Chondrocyte (in vitro differentiated cells): ENCODE measurements at regions not wholly inside any gene's neighbourhood (a gene's known extent, or its start where the extent isn't known, plus 50 kb on each side); places are given as distances from the start of the nearest gene placed in this dataset.

Experiments
- DNase-seq: peaks from one replicate; pipeline ENCODE4 v3.0.0; 2021; ENCODE audit warnings: mixed read lengths, low spot score
- H3K27ac Mint-ChIP-seq: one replicate; pipeline ENCODE4 v1.8.0; 2021; ENCODE audit warnings: mild to moderate bottlenecking, moderate library complexity, mixed read lengths; ENCODE audit not compliant: unreplicated experiment
- H3K27me3 Mint-ChIP-seq: 2 replicates; pipeline ENCODE4 v1.8.0; 2021; ENCODE audit warnings: low read depth, mixed read lengths
- H3K36me3 Mint-ChIP-seq: 2 replicates; pipeline ENCODE4 v1.8.0; 2021; ENCODE audit warnings: low read depth, mixed read lengths
- H3K4me1 Mint-ChIP-seq: 2 replicates; pipeline ENCODE4 v1.8.0; 2021; ENCODE audit warnings: low read depth, mild to moderate bottlenecking, mixed read lengths
- H3K4me3 Mint-ChIP-seq: one replicate; pipeline ENCODE4 v1.8.0; 2021; ENCODE audit warnings: mild to moderate bottlenecking, moderate library complexity, mixed read lengths; ENCODE audit not compliant: unreplicated experiment
- H3K9me3 Mint-ChIP-seq: 2 replicates; pipeline ENCODE4 v1.8.0; 2021; ENCODE audit warnings: low read depth, mixed read lengths
- TF ChIP-seq, protein P1 (sequence below): fragments of 200-600 bp; sonication (generic); IDR thresholded peaks from 2 replicates; pipeline ENCODE4 v1.5.0; 2021; ENCODE audit warnings: antibody characterized with exemption, mild to moderate bottlenecking, moderate library complexity

DNA sequence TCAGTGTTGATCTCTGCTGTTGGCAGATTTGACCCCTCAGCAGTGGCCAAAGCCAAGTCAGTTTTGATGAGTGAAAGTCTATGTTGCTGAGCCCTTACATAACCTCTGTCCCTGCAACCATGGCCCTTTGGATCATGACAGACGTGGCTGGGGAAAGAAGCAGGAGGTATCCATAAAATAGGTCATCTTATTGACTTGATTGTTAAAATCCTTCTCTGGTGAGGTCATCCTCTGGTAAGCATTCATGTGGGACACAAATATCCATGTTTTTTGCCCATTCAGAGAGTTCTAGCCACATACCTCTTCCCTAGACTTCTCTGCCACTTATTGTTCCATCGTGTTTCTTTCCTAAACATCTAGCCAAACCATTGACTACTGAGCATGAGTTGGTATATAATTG is 251.9 kb upstream of the PTER start:
- H3K27me3 Mint-ChIP-seq, result no peaks in the 10 kb centered on the region
- H3K4me1 Mint-ChIP-seq, result no peaks in the 10 kb centered on the region
- no peaks in the 10 kb centered on the region for H3K36me3 Mint-ChIP-seq
- H3K4me3 Mint-ChIP-seq, result no peak overlapping the region
- TF ChIP-seq, protein P1, sequence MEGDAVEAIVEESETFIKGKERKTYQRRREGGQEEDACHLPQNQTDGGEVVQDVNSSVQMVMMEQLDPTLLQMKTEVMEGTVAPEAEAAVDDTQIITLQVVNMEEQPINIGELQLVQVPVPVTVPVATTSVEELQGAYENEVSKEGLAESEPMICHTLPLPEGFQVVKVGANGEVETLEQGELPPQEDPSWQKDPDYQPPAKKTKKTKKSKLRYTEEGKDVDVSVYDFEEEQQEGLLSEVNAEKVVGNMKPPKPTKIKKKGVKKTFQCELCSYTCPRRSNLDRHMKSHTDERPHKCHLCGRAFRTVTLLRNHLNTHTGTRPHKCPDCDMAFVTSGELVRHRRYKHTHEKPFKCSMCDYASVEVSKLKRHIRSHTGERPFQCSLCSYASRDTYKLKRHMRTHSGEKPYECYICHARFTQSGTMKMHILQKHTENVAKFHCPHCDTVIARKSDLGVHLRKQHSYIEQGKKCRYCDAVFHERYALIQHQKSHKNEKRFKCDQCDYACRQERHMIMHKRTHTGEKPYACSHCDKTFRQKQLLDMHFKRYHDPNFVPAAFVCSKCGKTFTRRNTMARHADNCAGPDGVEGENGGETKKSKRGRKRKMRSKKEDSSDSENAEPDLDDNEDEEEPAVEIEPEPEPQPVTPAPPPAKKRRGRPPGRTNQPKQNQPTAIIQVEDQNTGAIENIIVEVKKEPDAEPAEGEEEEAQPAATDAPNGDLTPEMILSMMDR, result no peak
- peaks cover 3% of the 10 kb centered on the region for H3K9me3 Mint-ChIP-seq
- H3K27ac Mint-ChIP-seq, result no peak overlapping the region
- no peak for DNase-seq

DNA sequence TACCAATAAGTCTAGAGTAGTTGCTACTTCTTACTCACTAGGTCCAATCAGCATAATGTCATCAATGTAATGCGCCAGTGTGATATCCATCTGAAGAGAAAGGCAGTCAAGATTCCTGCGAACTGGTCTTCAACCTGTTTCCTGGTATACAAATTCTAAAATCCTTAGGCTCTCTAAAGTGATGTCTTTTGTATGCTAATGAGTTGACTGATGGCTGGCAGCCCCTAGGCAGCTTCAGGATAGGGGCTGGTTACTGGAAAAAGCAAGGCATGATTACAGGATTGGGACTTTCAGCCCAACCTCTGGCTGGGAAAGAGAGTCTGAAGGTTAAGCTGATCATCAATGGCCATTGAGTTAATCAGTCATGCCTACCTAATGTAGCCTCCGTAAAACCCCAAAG is 250.2 kb upstream of the PTER start:
- TF ChIP-seq, protein P1, result no peak
- no peak overlapping the region for H3K27ac Mint-ChIP-seq
- no peak overlapping the region for H3K4me3 Mint-ChIP-seq
- no peak for DNase-seq
- no peaks in the 10 kb centered on the region for H3K4me1 Mint-ChIP-seq
- H3K36me3 Mint-ChIP-seq, result no peaks in the 10 kb centered on the region
- peaks cover 3% of the 10 kb centered on the region for H3K9me3 Mint-ChIP-seq
- H3K27me3 Mint-ChIP-seq, result no peaks in the 10 kb centered on the region

DNA sequence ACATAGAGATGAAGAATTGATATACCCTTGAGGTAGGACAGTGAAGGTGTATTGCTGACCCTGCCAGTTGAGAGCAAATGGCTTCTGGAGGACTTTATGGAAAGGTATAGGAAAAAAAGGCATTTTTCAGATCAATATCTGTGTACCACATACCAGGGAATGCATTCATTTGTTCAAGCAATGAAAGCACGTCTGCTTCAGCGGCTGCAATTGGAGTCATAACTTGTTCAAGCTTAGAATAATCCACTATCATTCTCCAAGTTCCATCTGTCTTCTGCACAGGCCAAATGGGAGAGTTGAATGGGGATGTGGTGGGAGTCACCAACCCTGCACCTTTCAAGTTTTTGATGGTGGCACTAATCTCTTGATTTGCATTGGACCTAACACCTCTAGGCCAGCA is 249.6 kb upstream of the PTER start:
- no peak for DNase-seq
- TF ChIP-seq, protein P1, result no peak
- peaks cover 3% of the 10 kb centered on the region for H3K9me3 Mint-ChIP-seq
- H3K27me3 Mint-ChIP-seq, result no peaks in the 10 kb centered on the region
- H3K36me3 Mint-ChIP-seq, result no peaks in the 10 kb centered on the region
- H3K27ac Mint-ChIP-seq, result no peak overlapping the region
- H3K4me3 Mint-ChIP-seq, result no peak overlapping the region
- H3K4me1 Mint-ChIP-seq, result no peaks in the 10 kb centered on the region

DNA sequence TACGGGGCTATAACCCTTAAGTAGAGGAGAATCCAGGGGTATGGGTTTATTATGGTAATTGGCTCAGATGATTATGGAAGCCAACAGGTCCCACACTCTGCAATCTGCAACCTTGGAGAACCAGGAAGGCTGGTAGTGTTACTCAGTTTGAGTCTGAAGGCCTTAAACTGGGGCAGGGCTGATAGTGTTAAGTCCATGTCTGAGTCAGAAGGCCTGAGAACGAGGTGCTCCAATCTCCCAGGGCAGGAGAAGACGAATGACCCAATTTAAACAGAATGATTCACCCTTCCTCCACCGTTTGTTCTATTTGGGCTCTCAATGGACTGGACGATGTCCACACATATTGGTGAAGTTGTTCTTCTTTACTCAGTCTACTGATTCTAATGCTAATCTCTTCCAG is 244.5 kb upstream of the PTER start:
- H3K9me3 Mint-ChIP-seq, result peaks cover 7% of the 10 kb centered on the region
- TF ChIP-seq, protein P1, result no peak
- no peak overlapping the region for H3K4me3 Mint-ChIP-seq
- DNase-seq, result no peak
- no peaks in the 10 kb centered on the region for H3K27me3 Mint-ChIP-seq
- H3K4me1 Mint-ChIP-seq, result no peaks in the 10 kb centered on the region
- H3K36me3 Mint-ChIP-seq, result no peaks in the 10 kb centered on the region
- H3K27ac Mint-ChIP-seq, result no peak overlapping the region

DNA sequence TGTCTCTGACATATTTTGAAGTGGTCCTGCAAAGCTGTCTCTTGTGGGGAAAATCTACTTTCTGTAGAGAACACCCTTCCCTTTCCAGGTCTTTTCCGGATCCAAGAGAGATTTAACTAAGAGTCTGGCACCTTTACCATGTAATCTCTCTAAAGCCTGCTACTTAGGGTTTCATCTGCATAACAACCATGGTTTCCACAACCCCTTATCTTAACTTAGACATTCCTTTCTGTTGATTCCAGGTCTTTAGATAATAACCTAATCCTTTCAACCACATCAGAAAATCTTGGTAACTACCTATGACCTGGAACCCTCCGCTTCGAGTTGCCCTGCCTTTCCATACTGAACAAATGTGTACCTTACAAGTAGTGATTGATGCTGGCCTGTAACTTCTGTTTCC is 243.6 kb upstream of the PTER start:
- no peak overlapping the region for H3K4me3 Mint-ChIP-seq
- no peak for DNase-seq
- H3K27ac Mint-ChIP-seq, result no peak overlapping the region
- H3K36me3 Mint-ChIP-seq, result no peaks in the 10 kb centered on the region
- peaks cover 7% of the 10 kb centered on the region for H3K9me3 Mint-ChIP-seq
- no peaks in the 10 kb centered on the region for H3K4me1 Mint-ChIP-seq
- H3K27me3 Mint-ChIP-seq, result no peaks in the 10 kb centered on the region
- TF ChIP-seq, protein P1, result no peak
